Panc1 (cell line): ENCODE measurements at regions not wholly inside any gene's neighbourhood (a gene's known extent, or its start where the extent isn't known, plus 50 kb on each side); places are given as distances from the start of the nearest gene placed in this dataset.

Source experiments
- ATAC-seq: fragments of 200-7000 bp; cut with Tn5 transposase; 2 replicates; pipeline ENCODE4 v1.9.1; 2020; ENCODE audit warnings: mild to moderate bottlenecking, moderate library complexity
- BruUV-seq: library from RNA; stranded (reverse); fragments of 400-500 nt; replicated peaks from 2 replicates; lab custom pipeline; 2021; lab: Mats Ljungman, UMichigan
- CTCF ChIA-PET: fragments of 300-600 bp; sonication (Branson Sonifier 250); formaldehyde crosslinking; loops from one replicate; lab custom pipeline; 2022; ENCODE audit warnings: antibody characterized with exemption; lab: Charles Lee
- POLR2A ChIA-PET: fragments of 300-600 bp; sonication (Branson Sonifier 250); formaldehyde crosslinking; loops from one replicate; lab custom pipeline; 2022; ENCODE audit warnings: antibody characterized with exemption; lab: Charles Lee
- DNase-seq: peaks from one replicate; pipeline ENCODE4 v3.0.0-alpha.2; 2010; ENCODE audit warnings: low read depth, low spot score
- H3K27ac ChIP-seq: 2 replicates; pipeline ENCODE4 v1.5.1; 2011; ENCODE audit warnings: mild to moderate bottlenecking, low read length, inconsistent platforms
- H3K27me3 ChIP-seq: fragments of 200-500 bp; sonication (Bioruptor generic); 2 replicates; pipeline ENCODE4 v1.6.0; 2014; ENCODE audit warnings: low read length, inconsistent platforms; ENCODE audit not compliant: control insufficient read depth, insufficient read depth
- H3K36me3 ChIP-seq: fragments of 200-500 bp; sonication (Bioruptor generic); 2 replicates; pipeline ENCODE4 v1.5.1; 2014; ENCODE audit warnings: inconsistent platforms, mild to moderate bottlenecking, low read length, moderate library complexity; ENCODE audit not compliant: control insufficient read depth, insufficient read depth
- H3K4me1 ChIP-seq: 2 replicates; pipeline ENCODE4 v1.5.1; 2011; ENCODE audit warnings: inconsistent platforms, mild to moderate bottlenecking, low read length, moderate library complexity; ENCODE audit not compliant: control insufficient read depth, insufficient read depth
- H3K4me3 ChIP-seq, 2 experiments: 2 replicates each; pipeline ENCODE4 v1.5.1; 2011 to 2012; ENCODE audit warnings: low read depth in 2 of 2, low read length in 2 of 2, mild to moderate bottlenecking in 2 of 2, inconsistent platforms in 1 of 2, moderate library complexity in 1 of 2
- H3K9me3 ChIP-seq: fragments of 200-500 bp; sonication (Bioruptor generic); 2 replicates; pipeline ENCODE4 v1.5.1; 2014; ENCODE audit warnings: low read depth, mild to moderate bottlenecking, inconsistent platforms, low read length, moderate library complexity; ENCODE audit not compliant: control insufficient read depth, insufficient read depth
- CTCF ChIP-seq: fragments of 450-650 bp; IDR thresholded peaks from 2 replicates; pipeline ENCODE4 v1.5.1; 2017; ENCODE audit warnings: mild to moderate bottlenecking
- POLR2AphosphoS5 ChIP-seq: IDR thresholded peaks from 2 replicates; pipeline ENCODE4 v1.6.1; 2012; ENCODE audit warnings: mild to moderate bottlenecking, low read depth, low read length, moderate library complexity
- REST ChIP-seq, 2 experiments: IDR thresholded peaks; 2 replicates each; pipeline ENCODE4 v1.6.1; 2011 to 2012; ENCODE audit warnings: low read depth in 2 of 2, control low read depth in 1 of 2, low read length in 1 of 2, mild to moderate bottlenecking in 1 of 2, moderate library complexity in 1 of 2; ENCODE audit not compliant: insufficient read depth in 1 of 2
- SIN3A ChIP-seq: IDR thresholded peaks from 2 replicates; pipeline ENCODE4 v1.6.1; 2012; ENCODE audit warnings: low read depth, mild to moderate bottlenecking, low read length, moderate library complexity, borderline replicate concordance; ENCODE audit not compliant: insufficient read depth
- TCF7L2 ChIP-seq: IDR thresholded peaks from 2 replicates; pipeline ENCODE4 v1.6.1; 2011; ENCODE audit warnings: mild to moderate bottlenecking, low read depth, low read length, inconsistent platforms
- in situ Hi-C: cut with HindIII; loops from 2 replicates; pipeline ENCODE4 v1.10.0; 2016; ENCODE audit warnings: low sequenced_read_pairs, low pct_unique_long_range_greater_than_20kb
- intact Hi-C: fragments of 100-400 bp; cut with micrococcal nuclease; formaldehyde crosslinking; loops from one replicate; pipeline ENCODE4 v1.10.0; 2022; ENCODE audit not compliant: unreplicated experiment

DNA sequence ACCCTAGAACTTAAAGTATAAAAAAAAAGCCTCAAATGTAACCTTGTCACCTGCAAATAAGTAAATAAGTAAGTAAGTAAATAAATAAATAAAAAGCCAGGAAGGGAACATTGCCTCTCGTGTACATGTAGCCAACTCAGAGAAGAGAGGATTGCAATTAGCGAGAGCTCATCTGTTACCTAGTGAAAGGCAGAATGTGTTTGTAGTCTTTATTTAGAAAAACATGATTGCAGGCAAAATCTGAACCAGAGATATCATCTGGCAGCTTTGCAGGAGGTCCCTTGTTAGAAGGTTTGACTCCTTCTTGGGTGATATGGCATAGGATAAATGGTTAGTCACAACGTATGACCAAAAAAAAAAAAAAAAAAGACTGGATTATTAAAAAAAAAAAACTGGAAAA lies 71.6 kb upstream of the SYN2 start:
- BruUV-seq = no TSS peak
- intact Hi-C loops = no loop called here
- Histone ChIP-seq H3K4me3 (no peak overlapping the region), H3K27ac (no peak overlapping the region), H3K36me3 (no peaks in the 10 kb centered on the region), H3K27me3 (peaks cover 2% of the 10 kb centered on the region; the same call in 1 of the 2 replicates), H3K4me1 (no peaks in the 10 kb centered on the region), H3K9me3 (no peaks in the 10 kb centered on the region)
- in situ Hi-C loops = no loop called here
- ChIA-PET CTCF (no interaction called here), POLR2A (no interaction called here)
- ATAC-seq (no peak), DNase-seq (no peak)
- TF ChIP-seq REST (IDR thresholded peaks at IDR 0.05; ENCODE audit: insufficient read depth in 1 of 2, low read depth in 2 of 2, low read length in 1 of 2) = no peak
- no peak for TF ChIP-seq SIN3A
- no peak for TF ChIP-seq CTCF
- TF ChIP-seq TCF7L2 = no peak
- TF ChIP-seq POLR2AphosphoS5 = no peak

- Histone ChIP-seq H3K9me3 (no peaks in the 10 kb centered on the region), H3K27me3 (peaks cover 2% of the 10 kb centered on the region; the same call in 1 of the 2 replicates), H3K36me3 (no peaks in the 10 kb centered on the region), H3K4me1 (no peaks in the 10 kb centered on the region), H3K27ac (no peak overlapping the region), H3K4me3 (no peak overlapping the region)
- ATAC-seq (no peak), DNase-seq (no peak)
- CTCF ChIA-PET = no interaction called here
- POLR2A ChIA-PET = no interaction called here
- TF ChIP-seq POLR2AphosphoS5 (no peak), TCF7L2 (no peak), SIN3A (no peak), CTCF (no peak)
- in situ Hi-C loops (no loop called here), intact Hi-C loops (no loop called here)
- BruUV-seq = no TSS peak
Measured at GRCh38 chr3:11933529-11933928, 70.7 kb upstream of the SYN2 start.
